Spleen (tissue), 11 donors: ENCODE measurements at regions not wholly inside any gene's neighbourhood (a gene's known extent, or its start where the extent isn't known, plus 50 kb on each side); places are given as distances from the start of the nearest gene placed in this dataset.
A peak's percentile ranks its signal among the peaks of the same experiment; 100 is the strongest.

ENCODE experiments used
- DNase-seq: peaks from one replicate; pipeline ENCODE4 v3.0.0-alpha.2; 2020
- H3K27ac ChIP-seq, 8 donors: fragments of 200-600 bp; sonication (generic) in 7 of 8; 1 replicate in 4 of 8; 2 replicates in 4 of 8; pipeline versions ENCODE4 v1.5.0 to v1.8.0; 2016 to 2021; ENCODE audit warnings: inconsistent platforms in 4 of 8, mild to moderate bottlenecking in 4 of 8, moderate library complexity in 1 of 8
- H3K27me3 ChIP-seq, 7 donors: fragments of 200-600 bp; sonication (generic) in 6 of 7; replicated peaks in 1 of 7; 1 replicate in 4 of 7; 2 replicates in 3 of 7; pipeline versions ENCODE4 v1.5.0 to v1.8.0; 2016 to 2021; ENCODE audit warnings: inconsistent platforms in 3 of 7, mild to moderate bottlenecking in 1 of 7
- H3K36me3 ChIP-seq, 6 donors: fragments of 200-600 bp; sonication (generic) in 5 of 6; 1 replicate in 4 of 6; 2 replicates in 2 of 6; pipeline versions ENCODE4 v1.5.0 to v1.8.0; 2016 to 2021; ENCODE audit warnings: inconsistent platforms in 2 of 6
- H3K4me1 ChIP-seq, 6 donors: fragments of 200-600 bp; sonication (generic) in 5 of 6; 1 replicate in 3 of 6; 2 replicates in 3 of 6; pipeline versions ENCODE4 v1.5.0 to v1.8.0; 2016 to 2021; ENCODE audit warnings: inconsistent platforms in 3 of 6
- H3K4me3 ChIP-seq, 8 donors: fragments of 200-600 bp; sonication (generic) in 7 of 8; 1 replicate in 4 of 8; 2 replicates in 4 of 8; pipeline versions ENCODE4 v1.5.0 to v1.8.0; 2016 to 2021; ENCODE audit warnings: inconsistent platforms in 4 of 8, mild to moderate bottlenecking in 4 of 8, moderate library complexity in 2 of 8
- H3K9me3 ChIP-seq, 8 donors: fragments of 200-600 bp; sonication (generic) in 7 of 8; 1 replicate in 4 of 8; 2 replicates in 4 of 8; pipeline versions ENCODE4 v1.5.0 to v1.8.0; 2016 to 2021; ENCODE audit warnings: inconsistent platforms in 4 of 8
- CTCF ChIP-seq, 11 experiments: fragments of 200-600 bp in 7 of 11; fragments of 450-650 bp in 4 of 11; sonication (generic) in 4 of 11; IDR thresholded peaks in 8 of 11; conservative IDR thresholded peaks in 3 of 11; 1 replicate in 7 of 11; 2 replicates in 4 of 11; pipeline versions ENCODE4 v1.4.0 to v1.8.0; 2016 to 2021; ENCODE audit warnings: antibody characterized with exemption in 11 of 11, inconsistent platforms in 4 of 11, mild to moderate bottlenecking in 1 of 11
- POLR2A ChIP-seq, 3 donors: fragments of 450-650 bp; IDR thresholded peaks; one replicate each; pipeline ENCODE4 v1.5.1; 2017; ENCODE audit warnings: antibody characterized with exemption in 3 of 3, mild to moderate bottlenecking in 1 of 3
- POLR2AphosphoS5 ChIP-seq, 3 donors: sonication (generic); formaldehyde crosslinking; IDR thresholded peaks; one replicate each; pipeline ENCODE4 v1.5.1; 2017; ENCODE audit warnings: antibody characterized with exemption in 3 of 3
- WGBS, 5 donors: extraction: QIAGEN DNeasy Blood & Tissue Kit in 3 of 5; methylation state at CpG; one replicate each; pipeline versions ENCODE4 v1.1.5 to v1.1.7; 2013 to 2018; 5-methylcytosine and 5-hydroxymethylcytosine counted together
- intact Hi-C: fragments of 100-400 bp; cut with DNase I; formaldehyde crosslinking; loops from one replicate; pipeline ENCODE4 v1.15.0; 2023; ENCODE audit warnings: low total_unique reads
- donor health status: healthy with polysubstance abuse.
- donor health status: DM: no; HTN: no; CAD: no; lungs with moderate emphysema.
- donor health status: DM: no; HTN: no; CAD: no.
- donor health status: Bipolar disorder and iron deficiency.
- donor health status: healthy.
- donor health status: DM: no; HTN: no; CAD: no.
- donor health status: DM: yes; HTN: yes; CAD: no.

- intact Hi-C loops = no loop called here
- no peaks in the 10 kb centered on the region for H3K27me3 ChIP-seq
- no peaks in the 10 kb centered on the region for H3K4me1 ChIP-seq
- no peak for TF ChIP-seq POLR2AphosphoS5 (IDR thresholded peaks at IDR 0.05)
- TF ChIP-seq CTCF (IDR thresholded peaks at IDR 0.05 in 8 of 11, conservative IDR thresholded peaks at IDR 0.05 in 3 of 11) = no peak
- no peak for TF ChIP-seq POLR2A (IDR thresholded peaks at IDR 0.05)
- H3K9me3 ChIP-seq = no peaks in the 10 kb centered on the region
- no peaks in the 10 kb centered on the region for H3K36me3 ChIP-seq
- H3K4me3 ChIP-seq = no peak overlapping the region
- no peak overlapping the region for H3K27ac ChIP-seq
- 32 to 52% (median 42%) methylated on average over 3 of the region's 3 CpGs for WGBS, 5 donors
- DNase-seq = no peak
These were observed 193.2 kb upstream of the SALL4 start for GRCh38 chr20:51995551-51995951.

GRCh38 chr20:51994751-51995417 lies 192.6 kb upstream of the SALL4 start:
- no peaks in the 10 kb centered on the region for H3K9me3 ChIP-seq
- intact Hi-C loops = no loop called here
- H3K4me1 ChIP-seq = no peaks in the 10 kb centered on the region
- H3K36me3 ChIP-seq = no peaks in the 10 kb centered on the region
- H3K27ac ChIP-seq = no peak overlapping the region
- no peak for DNase-seq
- H3K27me3 ChIP-seq = no peaks in the 10 kb centered on the region
- WGBS, 5 donors = 93 to 97% (median 94%) methylated on average over 10 of the region's 10 CpGs
- TF ChIP-seq CTCF (IDR thresholded peaks at IDR 0.05 in 8 of 11, conservative IDR thresholded peaks at IDR 0.05 in 3 of 11) = no peak
- TF ChIP-seq POLR2AphosphoS5 (IDR thresholded peaks at IDR 0.05) = no peak
- TF ChIP-seq POLR2A (IDR thresholded peaks at IDR 0.05) = no peak
- H3K4me3 ChIP-seq = no peak overlapping the region

GRCh38 chr20:51987812-51988211 lies 185.5 kb upstream of the SALL4 start:
- no peaks in the 10 kb centered on the region for H3K36me3 ChIP-seq

GRCh38 chr20:51985013-51985415 lies 182.7 kb upstream of the SALL4 start:
- Histone ChIP-seq H3K4me3 (no peak overlapping the region), H3K4me1 (peaks cover 0 to 8% (median 0%) of the 10 kb centered on the region in 6 donors), H3K27me3 (no peaks in the 10 kb centered on the region), H3K36me3 (no peaks in the 10 kb centered on the region), H3K27ac (peak overlapping the region in 6 of 8 donors; percentile 13 to 62 (median 34)), H3K9me3 (no peaks in the 10 kb centered on the region)
- intact Hi-C loops = no loop called here
- DNase-seq = no peak
- TF ChIP-seq POLR2AphosphoS5 (IDR thresholded peaks at IDR 0.05) (no peak), CTCF (IDR thresholded peaks at IDR 0.05 in 8 of 11, conservative IDR thresholded peaks at IDR 0.05 in 3 of 11) (no peak), POLR2A (IDR thresholded peaks at IDR 0.05) (no peak)

More at GRCh38 chr20:51987812-51988211, 185.5 kb upstream of the SALL4 start:
- Histone ChIP-seq H3K4me1 (peaks cover 0 to 8% (median 0%) of the 10 kb centered on the region in 6 donors), H3K27me3 (no peaks in the 10 kb centered on the region), H3K4me3 (no peak overlapping the region), H3K9me3 (no peaks in the 10 kb centered on the region), H3K27ac (no peak overlapping the region)
- no peak for DNase-seq
- no peak for TF ChIP-seq POLR2AphosphoS5 (IDR thresholded peaks at IDR 0.05)
- TF ChIP-seq POLR2A (IDR thresholded peaks at IDR 0.05) = no peak
- no peak for TF ChIP-seq CTCF (IDR thresholded peaks at IDR 0.05 in 8 of 11, conservative IDR thresholded peaks at IDR 0.05 in 3 of 11)
- intact Hi-C loops = no loop called here
